DOHH2 (cell line): ENCODE measurements at regions not wholly inside any gene's neighbourhood (a gene's known extent, or its start where the extent isn't known, plus 50 kb on each side); places are given as distances from the start of the nearest gene placed in this dataset.

Experiments
- EZH2phosphoT487 ChIP-seq: fragments of 200-600 bp; sonication (generic); IDR thresholded peaks from 2 replicates; pipeline ENCODE4 v1.6.1; 2017; ENCODE audit warnings: borderline replicate concordance, mild to moderate bottlenecking, antibody characterized with exemption, low read length, moderate library complexity, mixed read lengths
- TF ChIP-seq, protein P1 (sequence below): fragments of 200-600 bp; sonication (generic); IDR thresholded peaks from one replicate; pipeline ENCODE4 v1.5.1; 2014; ENCODE audit warnings: antibody characterized with exemption, mild to moderate bottlenecking, low read depth, low read length; ENCODE audit not compliant: poor library complexity, severe bottlenecking

- TF ChIP-seq, protein P1, sequence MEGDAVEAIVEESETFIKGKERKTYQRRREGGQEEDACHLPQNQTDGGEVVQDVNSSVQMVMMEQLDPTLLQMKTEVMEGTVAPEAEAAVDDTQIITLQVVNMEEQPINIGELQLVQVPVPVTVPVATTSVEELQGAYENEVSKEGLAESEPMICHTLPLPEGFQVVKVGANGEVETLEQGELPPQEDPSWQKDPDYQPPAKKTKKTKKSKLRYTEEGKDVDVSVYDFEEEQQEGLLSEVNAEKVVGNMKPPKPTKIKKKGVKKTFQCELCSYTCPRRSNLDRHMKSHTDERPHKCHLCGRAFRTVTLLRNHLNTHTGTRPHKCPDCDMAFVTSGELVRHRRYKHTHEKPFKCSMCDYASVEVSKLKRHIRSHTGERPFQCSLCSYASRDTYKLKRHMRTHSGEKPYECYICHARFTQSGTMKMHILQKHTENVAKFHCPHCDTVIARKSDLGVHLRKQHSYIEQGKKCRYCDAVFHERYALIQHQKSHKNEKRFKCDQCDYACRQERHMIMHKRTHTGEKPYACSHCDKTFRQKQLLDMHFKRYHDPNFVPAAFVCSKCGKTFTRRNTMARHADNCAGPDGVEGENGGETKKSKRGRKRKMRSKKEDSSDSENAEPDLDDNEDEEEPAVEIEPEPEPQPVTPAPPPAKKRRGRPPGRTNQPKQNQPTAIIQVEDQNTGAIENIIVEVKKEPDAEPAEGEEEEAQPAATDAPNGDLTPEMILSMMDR: no peak
- TF ChIP-seq EZH2phosphoT487: no peak
Observed at GRCh38 chr12:102763061-102763460, 154.0 kb downstream of the PAH start.
